ENCODE measurements at regions not wholly inside any gene's neighbourhood (a gene's known extent, or its start where the extent isn't known, plus 50 kb on each side); places are given as distances from the start of the nearest gene placed in this dataset.

GRCh38 chr2:217048730-217049129 is 188.9 kb upstream of the TNP1 start:
- DNase-seq: no peak

- no peak for DNase-seq
These were observed 187.8 kb upstream of the TNP1 start for GRCh38 chr2:217047631-217048030.

- DNase-seq: no peak
These were observed 187.3 kb upstream of the TNP1 start for GRCh38 chr2:217047209-217047608.

DNA sequence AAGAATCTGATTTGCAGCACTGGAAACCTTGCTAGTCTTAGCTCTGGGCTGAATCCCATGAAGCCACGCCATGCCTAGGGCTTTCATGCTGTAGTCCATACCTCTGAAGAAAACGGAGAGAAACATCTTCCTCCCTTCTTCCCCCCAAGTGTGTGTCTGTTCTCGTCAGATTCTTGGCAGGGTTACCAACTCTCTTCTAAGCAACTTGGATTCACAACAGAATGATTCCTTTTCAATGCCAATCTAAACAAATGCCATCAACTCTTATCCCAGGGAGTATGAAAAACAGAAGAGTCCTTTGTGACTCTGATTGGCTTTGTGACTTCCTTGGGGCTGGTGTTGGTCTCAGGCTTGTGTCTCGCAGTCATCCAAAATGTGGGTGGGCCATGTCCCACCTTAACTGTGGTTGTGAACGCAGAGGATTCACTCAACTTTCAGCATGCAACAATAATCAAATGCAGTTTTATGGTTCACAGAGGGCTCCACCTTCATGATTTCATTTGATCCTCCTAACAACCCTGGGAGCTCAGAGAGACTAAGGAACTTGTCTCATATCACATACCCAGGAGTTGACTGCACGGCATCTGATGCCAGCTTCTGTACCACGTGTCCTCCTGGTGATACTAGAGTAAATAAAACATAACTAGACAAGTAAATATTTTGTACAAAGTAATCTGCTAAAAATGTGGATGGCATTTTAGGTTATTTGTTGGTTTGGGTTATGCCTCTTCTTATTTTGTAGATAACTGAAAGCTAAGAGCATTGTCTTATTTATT is 186.0 kb upstream of the TNP1 start:
- no peak for DNase-seq

- DNase-seq: no peak
These were observed 180.2 kb upstream of the TNP1 start for GRCh38 chr2:217040099-217040498.

DNA sequence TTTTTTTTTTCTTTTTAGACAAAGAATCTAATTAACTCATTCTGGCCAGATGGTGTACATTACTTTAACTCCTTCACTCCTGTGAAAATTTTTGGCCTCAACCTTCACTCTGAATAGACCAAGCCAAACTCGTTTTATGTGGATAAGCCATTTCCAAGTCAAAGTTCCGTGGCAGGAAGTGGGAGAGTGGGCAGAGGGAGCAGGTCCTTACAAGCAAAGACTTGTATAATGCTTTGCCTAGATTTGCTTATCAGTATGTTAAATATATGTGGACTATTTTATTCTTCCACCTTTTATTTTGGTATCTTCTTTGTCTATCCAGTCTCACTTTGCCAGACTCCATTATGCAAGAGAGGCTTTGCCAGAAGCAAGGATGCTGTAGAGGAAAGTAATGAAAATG is 178.1 kb upstream of the TNP1 start:
- no peak for DNase-seq

- no peak for DNase-seq
These were observed 177.5 kb upstream of the TNP1 start for GRCh38 chr2:217037353-217037752.

DNA sequence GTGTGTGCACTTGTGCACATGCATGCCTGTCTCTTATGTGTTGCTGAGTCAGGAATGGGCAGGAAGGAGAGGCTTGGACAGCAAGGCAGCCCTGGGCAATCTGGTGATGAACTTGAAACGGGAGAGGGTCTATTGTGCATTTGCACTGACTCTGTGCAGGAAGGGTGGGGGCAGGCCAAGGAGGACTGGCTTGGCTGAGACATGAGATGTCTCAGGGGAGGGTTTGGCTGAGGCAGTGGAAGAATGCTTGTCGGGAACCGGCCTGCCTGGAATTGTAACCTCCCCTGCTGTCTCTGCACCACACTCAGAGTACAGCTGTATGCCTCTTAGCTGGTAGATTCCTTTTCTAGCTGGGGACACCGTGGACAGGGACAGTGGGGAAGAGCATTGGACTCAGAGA is 176.1 kb upstream of the TNP1 start:
- no peak for DNase-seq

DNA sequence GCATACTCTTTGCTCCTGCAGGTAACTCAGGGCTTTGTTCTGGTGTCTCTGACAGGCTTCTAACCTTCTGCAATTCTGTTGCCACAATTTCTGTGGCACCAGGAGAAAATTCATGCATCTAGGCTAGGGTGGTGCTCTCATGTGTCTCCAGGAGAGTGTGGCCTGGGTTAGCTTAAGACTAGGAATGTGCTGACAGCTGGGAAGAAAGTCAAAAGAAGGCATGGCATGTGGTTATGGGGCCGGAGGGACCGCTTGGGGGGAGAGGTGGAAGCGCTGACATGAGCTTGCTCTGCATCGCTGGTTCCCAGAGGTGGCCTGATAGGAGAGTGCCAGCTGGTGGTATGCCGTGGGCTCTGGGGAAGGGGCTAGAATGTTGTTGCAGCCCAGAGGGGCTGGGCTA is 173.3 kb upstream of the TNP1 start:
- no peak for DNase-seq

DNA sequence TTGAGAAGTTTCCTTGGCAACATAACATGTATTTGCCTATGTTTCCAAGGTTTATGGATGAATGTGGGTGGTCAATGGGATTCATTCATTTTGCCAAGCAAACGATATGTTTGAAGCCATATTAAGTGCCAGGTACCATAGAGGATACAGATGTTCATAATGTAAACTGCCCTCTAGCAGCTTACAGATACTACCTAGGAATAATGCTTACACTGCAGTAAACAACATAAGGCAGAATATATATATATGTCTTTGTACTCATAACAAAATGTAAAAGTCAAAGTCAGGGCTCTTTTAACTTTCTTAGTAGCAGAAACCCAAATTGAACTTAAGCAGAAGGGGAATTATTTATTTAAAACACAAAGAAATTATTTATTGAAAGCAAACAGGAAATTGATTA is 171.6 kb upstream of the TNP1 start:
- no peak for DNase-seq

- DNase-seq: no peak
These were observed 170.2 kb upstream of the TNP1 start for GRCh38 chr2:217030081-217030480.

GRCh38 chr2:217028128-217028527 is 168.3 kb upstream of the TNP1 start:
- no peak for DNase-seq

DNA sequence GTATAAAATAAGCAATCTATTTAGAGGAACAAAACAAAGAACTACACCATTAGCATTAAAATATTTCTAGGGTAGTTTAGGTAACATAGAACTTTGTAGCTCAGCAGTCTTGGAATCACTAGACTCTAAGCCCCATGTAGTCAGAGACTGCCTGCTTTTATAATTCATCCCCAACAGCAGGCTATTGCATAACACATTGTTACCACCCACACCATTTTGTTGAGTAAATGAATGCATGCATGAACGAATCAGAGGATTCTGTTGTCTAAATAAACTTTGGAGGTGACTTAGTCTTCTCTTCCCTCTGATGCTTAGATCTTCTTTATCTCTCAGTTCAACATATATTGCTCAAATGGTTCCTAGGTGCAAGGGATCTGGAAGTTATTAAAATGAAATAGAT is 167.6 kb upstream of the TNP1 start:
- no peak for DNase-seq

DNA sequence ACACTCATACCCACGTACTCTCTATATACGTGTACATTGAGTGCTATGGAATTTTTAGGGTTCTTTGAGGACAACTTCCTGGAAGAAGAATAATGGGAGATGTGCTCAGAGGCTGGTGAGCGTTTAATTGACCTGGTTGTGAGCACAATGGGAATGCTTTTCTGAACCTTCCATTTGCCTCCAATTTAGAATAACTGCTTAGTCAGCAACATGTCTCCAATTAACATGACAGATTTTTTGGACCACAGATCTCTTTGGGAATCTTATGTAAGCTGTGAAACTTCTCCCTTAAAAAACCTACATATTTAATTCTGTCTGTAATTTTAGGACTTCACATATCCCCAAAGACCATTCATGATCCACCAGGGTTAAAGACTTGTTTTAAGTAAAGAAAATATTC is 166.7 kb upstream of the TNP1 start:
- DNase-seq: no peak

- DNase-seq: no peak
These were observed 166.3 kb upstream of the TNP1 start for GRCh38 chr2:217026161-217026560.

- DNase-seq: no peak
These were observed 163.7 kb upstream of the TNP1 start for GRCh38 chr2:217023611-217024010.

DNA sequence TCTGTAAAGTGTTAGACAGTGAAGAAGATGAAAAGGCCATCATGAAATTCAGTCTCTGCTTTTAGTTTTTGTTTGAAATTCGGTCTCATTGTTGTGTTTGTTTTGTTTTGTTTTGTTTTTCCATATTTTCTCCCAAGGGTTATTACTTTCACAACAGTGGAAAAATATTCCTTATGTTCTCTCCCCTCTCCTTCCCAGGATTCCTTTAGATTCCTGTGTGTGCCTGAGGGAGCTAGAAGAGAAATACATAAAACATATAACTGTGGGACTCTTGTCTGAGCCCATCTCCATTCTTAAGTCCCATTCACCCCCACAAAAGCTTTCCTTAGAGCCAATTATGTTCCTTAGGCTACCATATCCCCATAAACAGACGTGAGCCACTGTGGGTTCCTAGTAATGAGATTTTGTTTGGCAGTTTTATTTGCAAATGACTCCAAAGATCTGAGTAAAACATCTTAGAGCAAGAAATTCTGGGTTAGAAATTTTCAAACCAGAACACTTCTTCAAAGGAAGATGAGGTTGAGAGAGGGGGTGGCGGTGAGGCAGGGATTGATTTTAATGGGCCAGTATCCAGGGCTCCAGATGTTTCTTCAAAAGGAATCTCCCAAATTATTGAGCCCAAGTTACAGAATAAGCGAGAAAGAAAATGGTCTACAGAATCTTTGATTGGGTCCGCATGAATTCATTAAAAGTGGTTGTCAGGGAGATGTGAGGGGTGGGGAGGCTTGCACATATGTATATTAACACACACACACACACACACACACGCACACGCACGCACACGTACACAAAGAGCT is 157.8 kb upstream of the TNP1 start:
- no peak for DNase-seq

DNA sequence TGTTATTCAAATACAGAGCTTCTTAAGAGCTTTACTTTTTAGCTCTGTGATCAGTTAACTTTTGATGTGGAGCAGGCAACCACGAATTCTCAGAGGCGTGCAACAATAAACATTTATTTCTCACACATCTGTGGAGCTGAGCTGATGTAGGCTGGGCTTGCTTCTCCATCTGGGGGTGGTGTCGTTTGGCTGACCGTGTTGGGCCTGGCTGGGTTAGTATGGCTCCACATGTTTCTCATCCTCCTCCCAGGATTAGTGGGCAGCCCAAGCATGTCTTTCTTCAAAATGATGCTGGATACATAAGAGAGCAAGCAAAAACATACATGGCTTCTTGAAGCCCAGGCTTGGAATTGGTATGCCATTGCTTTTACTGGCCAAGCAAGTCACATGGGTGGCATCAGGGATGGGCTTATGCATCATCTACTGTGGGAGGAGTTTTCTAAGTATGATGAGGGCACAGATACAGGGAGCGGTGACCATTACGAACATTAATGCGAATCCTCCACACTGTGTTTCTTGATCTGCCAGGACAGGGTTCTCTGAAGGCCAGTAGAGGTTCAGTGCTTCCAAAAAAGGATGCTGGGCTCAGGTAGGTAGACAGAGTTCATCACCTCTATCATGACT is 157.0 kb upstream of the TNP1 start:
- DNase-seq: no peak

- no peak for DNase-seq
These were observed 154.7 kb upstream of the TNP1 start for GRCh38 chr2:217014328-217015105.

- no peak for DNase-seq
These were observed 154.1 kb upstream of the TNP1 start for GRCh38 chr2:217013926-217014325.

- DNase-seq: no peak
These were observed 151.7 kb upstream of the TNP1 start for GRCh38 chr2:217011576-217011975.

GRCh38 chr2:217010173-217010572 is 150.3 kb upstream of the TNP1 start:
- no peak for DNase-seq

- no peak for DNase-seq
These were observed 148.9 kb upstream of the TNP1 start for GRCh38 chr2:217008794-217009193.

Data from DMS 273 treated with DMSO at 0.1 percent for 48 hours (cell line).